GM19239 (cell line): ENCODE measurements at regions not wholly inside any gene's neighbourhood (a gene's known extent, or its start where the extent isn't known, plus 50 kb on each side); places are given as distances from the start of the nearest gene placed in this dataset.

Source experiments
- DNase-seq: peaks from one replicate; pipeline ENCODE4 v3.0.0; 2011; ENCODE audit warnings: low spot score; ENCODE audit not compliant: insufficient read length
- FAIRE-seq: peaks from 2 replicates; lab custom pipeline; 2011; peaks lifted over from hg19 to GRCh38; lab: Jason Lieb, UNC

DNA sequence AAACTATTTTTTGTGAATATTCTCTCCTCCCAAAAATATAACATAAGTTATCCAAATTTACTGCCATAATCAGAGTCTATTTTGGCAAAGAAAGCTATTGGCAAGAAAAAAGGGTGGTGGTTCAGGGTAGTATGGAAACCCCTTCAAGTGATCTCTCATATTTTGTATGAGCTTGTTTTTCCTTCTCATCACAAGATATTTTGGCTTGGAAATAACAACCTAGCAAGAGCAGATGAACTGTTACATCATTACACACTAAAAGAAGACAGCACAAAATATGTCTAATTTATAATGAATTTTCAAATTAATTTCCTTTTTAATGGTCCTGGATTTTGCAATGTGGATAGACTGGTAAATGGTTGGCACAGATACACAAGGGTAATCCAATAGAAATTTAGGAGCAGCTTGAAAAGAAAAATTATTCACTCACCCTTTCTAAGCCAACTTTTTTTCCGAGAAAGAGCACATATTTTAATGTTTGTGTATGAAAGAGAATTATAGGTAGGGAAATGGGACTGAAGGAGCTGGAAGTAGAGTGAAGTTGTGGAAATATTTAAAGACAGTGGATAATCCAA is 225.1 kb downstream of the EFNB2 start:
- FAIRE-seq (no peak), DNase-seq (no peak)

- DNase-seq (no peak), FAIRE-seq (no peak)
These were observed 228.6 kb downstream of the EFNB2 start for GRCh38 chr13:106306748-106307277.

GRCh38 chr13:106302843-106303242 is 232.6 kb downstream of the EFNB2 start:
- DNase-seq = no peak
- no peak for FAIRE-seq

GRCh38 chr13:106302011-106302410 is 233.5 kb downstream of the EFNB2 start:
- DNase-seq = no peak
- FAIRE-seq = no peak

- DNase-seq = no peak
- FAIRE-seq = no peak
These were observed 235.8 kb downstream of the EFNB2 start for GRCh38 chr13:106299621-106300020.

DNA sequence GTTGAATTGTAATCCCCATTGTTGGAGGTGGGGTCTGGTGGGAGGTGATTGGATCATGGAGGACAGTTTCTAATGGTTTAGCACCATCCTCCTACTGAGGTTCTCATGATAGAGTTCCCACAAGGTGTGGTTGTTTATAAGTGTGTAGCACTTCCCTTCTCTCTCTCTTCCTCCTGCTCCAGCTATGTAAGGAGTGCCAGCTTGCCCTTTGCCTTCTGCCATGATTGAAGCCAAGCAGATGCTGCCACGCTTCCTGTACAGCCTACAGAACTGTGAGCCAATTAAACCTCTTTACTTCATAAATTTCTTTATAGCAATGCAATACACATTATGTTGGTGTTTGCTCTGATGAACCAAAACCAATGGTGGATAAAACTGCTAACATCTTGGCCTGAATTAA is 238.2 kb downstream of the EFNB2 start:
- no peak for FAIRE-seq
- no peak for DNase-seq

GRCh38 chr13:106296723-106297122 is 238.7 kb downstream of the EFNB2 start:
- no peak for DNase-seq
- FAIRE-seq = no peak

- no peak for FAIRE-seq
- no peak for DNase-seq
These were observed 239.5 kb downstream of the EFNB2 start for GRCh38 chr13:106295971-106296370.

GRCh38 chr13:106291006-106291405 is 244.5 kb downstream of the EFNB2 start:
- no peak for FAIRE-seq
- DNase-seq = no peak

GRCh38 chr13:106287351-106287750 is 248.1 kb downstream of the EFNB2 start:
- FAIRE-seq (no peak), DNase-seq (no peak)

DNA sequence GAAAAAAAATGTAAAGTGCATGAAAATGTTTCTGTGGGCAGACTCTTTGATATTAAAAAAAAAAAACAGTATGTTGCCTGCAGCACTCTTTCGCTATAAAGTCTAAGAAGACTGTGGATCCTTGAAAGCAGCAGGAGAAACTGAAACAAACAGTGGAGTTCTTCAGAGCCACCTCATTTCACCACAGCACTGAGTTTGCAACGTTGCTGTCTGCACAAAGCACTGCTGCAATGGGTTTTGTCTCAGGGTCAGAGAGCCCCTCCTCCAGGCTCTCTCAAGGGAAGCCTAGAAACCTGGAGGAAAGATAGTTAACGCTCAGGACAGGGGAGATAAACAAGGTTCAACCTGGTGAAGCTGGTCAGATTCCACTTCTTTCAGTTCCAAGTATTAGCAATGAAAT is 248.7 kb downstream of the EFNB2 start:
- no peak for FAIRE-seq
- DNase-seq = no peak

DNA sequence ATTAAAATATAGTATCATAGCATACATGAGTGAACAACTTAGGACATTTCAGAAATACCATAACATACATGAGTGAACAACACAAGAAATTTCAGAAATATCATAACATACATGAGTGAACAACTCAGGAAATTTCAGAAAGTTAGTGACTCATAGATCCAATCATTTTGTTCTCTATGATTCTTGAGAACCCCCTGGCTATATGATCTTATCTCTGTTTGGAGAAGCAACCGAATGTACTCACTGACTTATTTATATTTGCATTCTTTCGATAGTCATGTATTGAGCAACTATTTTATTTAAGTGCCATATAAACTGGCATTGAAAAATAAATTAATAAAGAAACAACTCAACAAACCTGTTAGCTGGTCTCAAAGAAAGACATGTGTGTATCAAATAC is 251.1 kb downstream of the EFNB2 start:
- FAIRE-seq = no peak
- DNase-seq = no peak

DNA sequence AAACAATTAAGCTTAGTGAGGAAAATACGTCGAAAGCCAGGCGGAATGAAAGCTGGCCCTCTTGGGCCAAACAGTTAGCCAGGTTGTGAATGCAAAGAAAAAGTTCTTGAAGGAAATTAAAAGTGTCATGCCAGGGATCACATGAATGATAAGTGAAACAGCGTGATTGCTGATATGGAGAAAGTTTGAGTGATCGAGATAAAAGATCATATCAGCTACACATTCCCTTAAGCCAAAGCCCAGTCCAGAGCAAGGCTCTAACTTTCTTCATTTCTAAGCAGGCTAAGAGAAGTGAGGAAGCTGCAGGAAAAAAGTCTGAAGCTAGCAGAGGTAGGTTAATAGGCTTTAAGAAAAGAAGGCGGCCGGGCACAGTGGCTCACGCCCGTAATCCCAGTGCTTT is 254.0 kb downstream of the EFNB2 start:
- FAIRE-seq (no peak), DNase-seq (no peak)

DNA sequence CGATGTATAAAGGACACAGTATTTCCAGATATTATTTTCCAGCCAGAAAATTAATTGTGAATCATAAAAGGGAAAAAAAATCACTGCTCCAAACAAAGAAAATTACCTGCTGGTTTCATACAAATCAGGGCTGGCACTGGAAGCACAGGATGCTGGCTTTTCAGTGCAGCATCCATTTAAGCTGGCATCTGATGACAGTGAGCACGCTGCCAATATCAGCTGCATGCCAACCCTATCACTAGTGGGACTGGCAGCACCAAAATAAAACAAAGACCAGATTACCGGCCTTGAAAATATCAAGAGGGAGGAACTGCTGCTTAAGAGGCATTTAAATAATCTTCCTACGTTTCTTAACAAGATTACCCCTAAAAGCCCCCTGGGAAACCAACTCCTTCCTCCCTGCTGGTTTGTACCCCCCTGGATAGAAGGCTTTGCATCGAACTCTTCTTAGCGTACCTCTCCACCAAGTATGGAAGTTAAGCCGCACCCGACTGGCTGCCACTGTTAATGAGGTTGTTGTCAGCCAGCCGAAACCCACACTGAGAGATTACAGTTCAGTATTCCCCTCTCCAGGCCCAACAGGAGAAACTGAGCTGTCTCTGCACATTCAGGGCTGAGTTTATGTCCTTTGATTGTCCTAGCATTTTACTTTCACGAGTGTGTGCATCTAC is 257.8 kb downstream of the EFNB2 start:
- FAIRE-seq = no peak
- DNase-seq = no peak

DNA sequence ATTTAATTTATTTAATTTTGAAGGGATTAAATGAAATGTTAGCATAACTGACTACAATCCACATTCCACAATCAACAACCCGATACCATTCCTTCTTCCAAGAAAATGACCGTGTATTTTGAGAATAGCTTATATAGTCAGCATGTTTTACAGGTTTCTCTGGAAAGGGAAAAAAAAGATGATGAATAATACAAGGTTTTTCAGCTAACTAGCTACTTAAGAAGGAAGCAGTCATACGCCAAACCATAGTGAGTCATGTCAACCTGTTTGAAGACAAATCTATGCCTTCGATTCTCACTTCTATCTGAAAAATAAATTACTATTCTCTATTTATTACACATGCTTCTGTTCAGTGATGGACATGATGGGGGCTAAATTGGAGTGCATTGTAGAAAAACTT is 258.6 kb downstream of the EFNB2 start:
- FAIRE-seq = no peak

GRCh38 chr13:106275446-106276032 is 259.9 kb downstream of the EFNB2 start:
- no peak for FAIRE-seq
- no peak for DNase-seq

More for the DNA sequence above, 258.6 kb downstream of the EFNB2 start:
- no peak for DNase-seq

- FAIRE-seq (no peak), DNase-seq (no peak)
These were observed 260.8 kb downstream of the EFNB2 start for GRCh38 chr13:106274551-106275203.

GRCh38 chr13:106263801-106264200 is 271.7 kb downstream of the EFNB2 start:
- no peak for FAIRE-seq
- no peak for DNase-seq

- no peak for FAIRE-seq
- no peak for DNase-seq
These were observed 272.6 kb downstream of the EFNB2 start for GRCh38 chr13:106262886-106263285.

DNA sequence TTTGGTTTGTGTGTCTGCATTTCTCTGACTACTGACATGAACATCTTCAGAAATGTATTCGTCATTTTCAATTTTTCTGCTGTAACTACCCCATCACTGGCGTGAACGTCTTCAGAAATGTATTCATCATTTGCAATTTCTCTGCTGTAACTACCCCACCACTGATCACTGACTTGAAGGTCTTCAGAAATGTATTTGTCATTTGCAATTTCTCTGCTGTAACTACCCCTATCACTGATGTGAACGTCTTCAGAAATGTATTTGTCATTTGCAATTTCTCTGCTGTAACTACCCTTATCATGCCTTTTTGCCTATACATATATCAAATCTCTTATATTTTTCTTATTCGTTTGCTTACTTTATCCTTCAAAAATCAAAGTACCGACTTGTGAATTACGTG is 274.0 kb downstream of the EFNB2 start:
- DNase-seq = no peak
- FAIRE-seq = no peak

GRCh38 chr13:106260352-106260751 is 275.1 kb downstream of the EFNB2 start:
- no peak for DNase-seq
- no peak for FAIRE-seq
